ENCODE measurements at regions not wholly inside any gene's neighbourhood (a gene's known extent, or its start where the extent isn't known, plus 50 kb on each side); places are given as distances from the start of the nearest gene placed in this dataset.

DNA sequence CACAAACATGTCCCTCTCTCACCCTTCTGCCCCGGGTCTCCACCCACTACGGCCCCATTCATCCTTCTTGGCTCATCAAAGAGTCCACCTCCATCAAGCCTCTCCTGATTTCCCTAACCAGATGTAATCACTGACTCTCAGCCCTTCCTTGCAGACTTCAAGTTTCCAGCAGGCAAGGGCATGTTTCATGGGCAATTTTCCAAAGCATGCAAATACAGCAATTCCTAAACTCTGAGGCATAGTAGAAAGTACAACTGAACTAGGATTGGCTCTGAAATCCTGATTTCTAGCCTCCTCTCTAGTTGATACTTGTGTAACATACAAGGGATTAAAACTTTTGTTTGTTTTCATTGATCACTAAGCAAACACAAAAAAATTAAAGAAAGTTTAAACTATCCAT is 109.1 kb upstream of the GADD45A start:
- no peak for TF ChIP-seq ZNF274 (IDR thresholded peaks at IDR 0.05; ENCODE audit: low read depth, low read length)
- no peak for TF ChIP-seq YY1 (IDR thresholded peaks at IDR 0.05; ENCODE audit: insufficient read depth, insufficient read length)

Measured in NT2/D1 (cell line).